ENCODE measurements at regions not wholly inside any gene's neighbourhood (a gene's known extent, or its start where the extent isn't known, plus 50 kb on each side); places are given as distances from the start of the nearest gene placed in this dataset.

DNA sequence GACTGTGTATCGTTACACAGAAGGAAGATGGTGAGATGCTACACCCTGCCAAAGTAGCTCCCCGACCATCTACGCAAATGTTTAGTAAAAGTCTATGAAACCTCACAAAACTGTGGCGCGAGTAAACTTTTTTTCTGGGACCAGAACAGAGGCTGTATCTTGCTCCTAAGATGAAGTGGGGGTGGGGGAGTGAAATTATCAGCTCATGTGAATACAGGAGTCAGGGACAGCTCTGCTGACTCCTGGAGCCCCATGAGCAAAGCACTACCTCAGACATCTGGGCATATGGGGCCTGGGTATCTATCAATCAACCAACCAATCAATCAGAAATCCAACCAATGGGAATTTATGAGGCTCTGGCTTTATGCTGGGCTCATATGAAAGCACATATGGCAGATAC lies 138.6 kb upstream of the RANBP3L start:
- no peak for TF ChIP-seq CSRNP3 (CRISPR knock-in tag; IDR thresholded peaks at IDR 0.05)
- TF ChIP-seq, protein P1, sequence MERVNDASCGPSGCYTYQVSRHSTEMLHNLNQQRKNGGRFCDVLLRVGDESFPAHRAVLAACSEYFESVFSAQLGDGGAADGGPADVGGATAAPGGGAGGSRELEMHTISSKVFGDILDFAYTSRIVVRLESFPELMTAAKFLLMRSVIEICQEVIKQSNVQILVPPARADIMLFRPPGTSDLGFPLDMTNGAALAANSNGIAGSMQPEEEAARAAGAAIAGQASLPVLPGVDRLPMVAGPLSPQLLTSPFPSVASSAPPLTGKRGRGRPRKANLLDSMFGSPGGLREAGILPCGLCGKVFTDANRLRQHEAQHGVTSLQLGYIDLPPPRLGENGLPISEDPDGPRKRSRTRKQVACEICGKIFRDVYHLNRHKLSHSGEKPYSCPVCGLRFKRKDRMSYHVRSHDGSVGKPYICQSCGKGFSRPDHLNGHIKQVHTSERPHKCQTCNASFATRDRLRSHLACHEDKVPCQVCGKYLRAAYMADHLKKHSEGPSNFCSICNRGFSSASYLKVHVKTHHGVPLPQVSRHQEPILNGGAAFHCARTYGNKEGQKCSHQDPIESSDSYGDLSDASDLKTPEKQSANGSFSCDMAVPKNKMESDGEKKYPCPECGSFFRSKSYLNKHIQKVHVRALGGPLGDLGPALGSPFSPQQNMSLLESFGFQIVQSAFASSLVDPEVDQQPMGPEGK (CRISPR knock-in tag; IDR thresholded peaks at IDR 0.05; ENCODE audit: borderline replicate concordance) = no peak
- TF ChIP-seq TCF4 (CRISPR knock-in tag; IDR thresholded peaks at IDR 0.05; ENCODE audit: borderline replicate concordance) = no peak
- TF ChIP-seq ESRRG (CRISPR knock-in tag; IDR thresholded peaks at IDR 0.05) = no peak
- no peak for TF ChIP-seq ZNF8 (CRISPR knock-in tag; IDR thresholded peaks at IDR 0.05)
- TF ChIP-seq ZFP3 (CRISPR knock-in tag; IDR thresholded peaks at IDR 0.05) = no peak
- no peak for TF ChIP-seq ARNTL (CRISPR knock-in tag; IDR thresholded peaks at IDR 0.05; ENCODE audit: borderline replicate concordance, low read depth)
- TF ChIP-seq CSDC2 (CRISPR knock-in tag; IDR thresholded peaks at IDR 0.05) = no peak
- no peak for TF ChIP-seq SNAI2 (CRISPR knock-in tag; IDR thresholded peaks at IDR 0.05)
